ENCODE measurements at regions not wholly inside any gene's neighbourhood (a gene's known extent, or its start where the extent isn't known, plus 50 kb on each side); places are given as distances from the start of the nearest gene placed in this dataset.

- no peak for TF ChIP-seq CTCF (IDR thresholded peaks at IDR 0.05)
- ATAC-seq, result no peak
- H3K4me3 ChIP-seq, result no peak overlapping the region
Measured at GRCh38 chr21:31455506-31455905, 111.4 kb upstream of the TIAM1 start.

GRCh38 chr21:31450980-31451379 is 106.9 kb upstream of the TIAM1 start:
- Histone ChIP-seq H3K27me3 (ENCODE audit: insufficient read depth in 3 of 3, low read length in 2 of 3) (no peaks in the 10 kb centered on the region), H3K27ac (no peak overlapping the region), H3K4me1 (no peaks in the 10 kb centered on the region), H3K36me3 (ENCODE audit: insufficient read depth in 1 of 2, low read depth in 1 of 2) (no peaks in the 10 kb centered on the region), H3K4me3 (no peak overlapping the region), H3K9me3 (no peaks in the 10 kb centered on the region)
- DNase-seq, result no peak
- 88 to 91% (median 91%) methylated on average over 9 of the region's 9 CpGs for WGBS, 3 donors
- ATAC-seq, result no peak
- TF ChIP-seq CTCF (IDR thresholded peaks at IDR 0.05), result no peak
- intact Hi-C loops (cut with DNase I), result no loop called here

More at GRCh38 chr21:31455506-31455905, 111.4 kb upstream of the TIAM1 start:
- H3K36me3 ChIP-seq (ENCODE audit: insufficient read depth in 1 of 2, low read depth in 1 of 2), result no peaks in the 10 kb centered on the region
- H3K27ac ChIP-seq, result no peak overlapping the region
- intact Hi-C loops (cut with DNase I), result no loop called here
- H3K27me3 ChIP-seq (ENCODE audit: insufficient read depth in 3 of 3, low read length in 2 of 3), result no peaks in the 10 kb centered on the region
- no peak for DNase-seq
- 40 to 44% (median 41%) methylated on average over 4 of the region's 4 CpGs for whole genome bisulfite sequencing, 3 donors
- no peaks in the 10 kb centered on the region for H3K9me3 ChIP-seq
- no peaks in the 10 kb centered on the region for H3K4me1 ChIP-seq

GRCh38 chr21:31449921-31450535 is 106.0 kb upstream of the TIAM1 start:
- Histone ChIP-seq H3K4me3 (no peak overlapping the region), H3K36me3 (ENCODE audit: insufficient read depth in 1 of 2, low read depth in 1 of 2) (no peaks in the 10 kb centered on the region), H3K4me1 (no peaks in the 10 kb centered on the region), H3K27me3 (ENCODE audit: insufficient read depth in 3 of 3, low read length in 2 of 3) (no peaks in the 10 kb centered on the region), H3K9me3 (no peaks in the 10 kb centered on the region), H3K27ac (no peak overlapping the region)
- WGBS, 3 donors, result 44 to 49% (median 47%) methylated on average over 11 of the region's 11 CpGs
- no peak for TF ChIP-seq CTCF (IDR thresholded peaks at IDR 0.05)
- ATAC-seq (no peak), DNase-seq (no peak)
- intact Hi-C loops (cut with DNase I), result no loop called here

- no peaks in the 10 kb centered on the region for H3K9me3 ChIP-seq
- ATAC-seq, result no peak
- no peak overlapping the region for H3K4me3 ChIP-seq
- no peak overlapping the region for H3K27ac ChIP-seq
- no peak for DNase-seq
- H3K4me1 ChIP-seq, result no peaks in the 10 kb centered on the region
- H3K27me3 ChIP-seq (ENCODE audit: insufficient read depth in 3 of 3, low read length in 2 of 3), result no peaks in the 10 kb centered on the region
- WGBS, 3 donors, result 59 to 64% (median 64%) methylated on average over 3 of the region's 3 CpGs
- intact Hi-C loops (cut with DNase I), result no loop called here
- no peak for TF ChIP-seq CTCF (IDR thresholded peaks at IDR 0.05)
- H3K36me3 ChIP-seq (ENCODE audit: insufficient read depth in 1 of 2, low read depth in 1 of 2), result no peaks in the 10 kb centered on the region
Measured at GRCh38 chr21:31448496-31448895, 104.4 kb upstream of the TIAM1 start.

- no peaks in the 10 kb centered on the region for H3K36me3 ChIP-seq (ENCODE audit: insufficient read depth in 1 of 2, low read depth in 1 of 2)
- H3K4me1 ChIP-seq, result no peaks in the 10 kb centered on the region
- DNase-seq (peak in 1 of 2 donors; percentile 23), ATAC-seq (no peak)
- no peaks in the 10 kb centered on the region for H3K27me3 ChIP-seq (ENCODE audit: insufficient read depth in 3 of 3, low read length in 2 of 3)
- WGBS, 3 donors, result 36 to 37% (median 37%) methylated on average over 3 of the region's 3 CpGs
- no peak overlapping the region for H3K27ac ChIP-seq
- intact Hi-C loops (cut with DNase I), result no loop called here
- no peak for TF ChIP-seq CTCF (IDR thresholded peaks at IDR 0.05)
- H3K9me3 ChIP-seq, result no peaks in the 10 kb centered on the region
- H3K4me3 ChIP-seq, result no peak overlapping the region
Measured at GRCh38 chr21:31447505-31447904, 103.4 kb upstream of the TIAM1 start.
